IPS-NIHi11 (cell line): ENCODE measurements at regions not wholly inside any gene's neighbourhood (a gene's known extent, or its start where the extent isn't known, plus 50 kb on each side); places are given as distances from the start of the nearest gene placed in this dataset.

Source experiments
- DNase-seq: peaks from one replicate; pipeline ENCODE4 v3.0.0; 2012; ENCODE audit warnings: mixed read lengths, low spot score

DNA sequence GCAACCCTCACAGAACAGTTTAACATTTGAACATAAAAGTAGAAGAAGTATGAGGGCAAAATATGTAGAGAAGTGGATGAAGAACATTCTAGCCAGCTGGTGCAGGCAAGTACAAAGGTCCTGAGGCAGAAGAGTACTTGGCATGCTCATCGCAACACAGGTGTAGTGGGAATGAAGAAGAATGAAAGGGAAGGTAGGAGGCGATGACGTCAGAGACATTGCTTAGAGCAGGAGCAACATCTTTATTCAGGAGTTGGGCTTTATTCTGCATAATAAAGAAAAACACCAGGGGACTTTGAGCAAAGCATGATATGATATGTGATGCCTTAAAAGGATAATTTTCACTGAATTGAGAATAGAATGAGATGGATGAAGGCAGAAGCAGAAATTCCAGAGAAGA, 570.6 kb upstream of the CDH9 start:
- no peak for DNase-seq

DNA sequence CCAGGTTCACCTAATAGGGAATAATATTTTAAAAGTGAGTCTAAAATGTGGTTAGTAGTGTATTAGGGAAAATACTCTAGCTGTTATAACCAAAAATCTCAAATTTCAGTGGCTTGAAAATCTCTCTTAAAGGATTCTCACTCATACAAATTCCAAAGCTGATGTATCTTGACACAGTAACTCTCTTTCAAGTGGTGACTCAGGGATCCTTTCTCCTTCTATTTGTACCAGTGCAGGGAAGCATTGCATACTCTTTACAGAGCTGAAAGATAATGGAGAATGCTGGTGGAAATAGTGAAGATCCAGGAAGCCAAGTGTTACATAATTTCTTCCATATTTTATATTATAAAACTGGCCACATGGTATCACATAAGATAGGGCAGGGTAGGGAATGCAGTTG, 560.2 kb upstream of the CDH9 start:
- DNase-seq: no peak

DNA sequence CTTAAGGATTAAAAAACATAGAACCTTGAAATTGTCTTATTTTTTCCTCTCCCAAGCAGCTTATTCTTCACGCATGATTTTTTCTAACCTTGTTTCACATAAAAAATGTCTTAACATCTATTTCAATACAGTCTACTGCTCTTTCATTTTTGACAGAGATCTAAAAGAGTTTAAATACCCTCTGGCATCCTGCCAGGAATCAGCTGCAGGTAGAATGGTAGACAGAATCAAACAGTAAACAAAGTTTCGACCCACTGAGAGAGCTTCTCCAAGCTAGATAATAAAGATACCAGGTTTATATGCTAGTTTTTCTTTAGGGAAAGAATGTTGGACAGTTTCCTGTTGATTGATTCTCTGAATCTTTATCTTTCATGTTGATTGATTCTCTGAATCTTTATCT, 555.8 kb upstream of the CDH9 start:
- no peak for DNase-seq

DNA sequence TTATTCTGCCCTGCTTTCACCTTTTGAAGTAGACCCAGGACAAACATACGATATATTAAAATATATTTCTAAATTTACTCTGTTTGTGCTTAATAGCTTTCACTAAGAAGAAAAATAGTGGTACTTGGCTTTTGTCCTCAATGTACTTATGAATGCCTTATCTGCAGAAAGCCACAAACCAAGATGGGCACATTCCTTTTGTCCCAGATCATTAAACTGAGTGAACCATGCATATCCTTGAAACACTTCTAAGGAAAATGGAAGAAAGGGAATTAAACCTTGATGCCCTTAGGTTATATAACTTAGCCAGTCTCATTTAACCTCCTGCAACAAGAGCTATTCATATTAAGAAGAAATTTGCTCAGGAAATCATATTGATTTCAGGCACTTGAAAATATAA, 553.8 kb upstream of the CDH9 start:
- DNase-seq: no peak

DNA sequence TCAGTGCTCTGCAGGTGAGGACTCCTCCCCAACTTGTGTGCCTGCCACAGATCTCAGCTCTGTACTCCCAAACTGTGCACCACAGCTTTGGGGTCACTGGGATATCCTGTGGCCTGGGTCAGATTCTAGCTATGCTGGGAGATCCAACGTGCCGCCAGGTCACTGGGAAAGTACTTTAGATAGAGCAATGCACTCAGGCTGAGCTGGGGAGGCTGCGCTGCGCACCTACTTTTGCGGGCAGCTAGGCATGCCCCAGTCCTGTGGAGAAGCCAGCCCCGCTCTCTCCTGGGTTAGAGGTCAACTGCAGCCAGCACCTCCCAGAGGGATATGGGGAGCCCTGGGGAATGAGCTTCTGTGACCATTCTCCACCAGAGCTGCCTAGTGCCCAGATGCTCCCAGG, 552.1 kb upstream of the CDH9 start:
- DNase-seq: no peak

DNA sequence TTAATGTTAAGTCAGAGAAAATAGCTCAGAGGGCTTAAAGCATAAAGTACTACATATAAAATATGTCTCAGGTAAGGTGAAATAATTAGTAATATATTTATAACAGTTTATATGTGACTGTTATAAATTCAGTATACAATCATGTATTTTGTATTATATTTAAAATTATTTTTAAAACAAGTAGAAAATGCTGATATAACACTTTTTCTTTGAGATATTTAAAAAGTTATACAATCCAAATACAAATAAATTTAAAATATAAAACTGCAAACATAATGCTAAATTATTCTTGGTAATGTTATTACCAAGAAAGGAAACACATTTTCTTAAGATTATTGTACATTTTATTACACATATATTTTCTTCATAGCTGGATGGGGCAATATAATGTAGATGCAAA, 539.9 kb upstream of the CDH9 start:
- DNase-seq: no peak

DNA sequence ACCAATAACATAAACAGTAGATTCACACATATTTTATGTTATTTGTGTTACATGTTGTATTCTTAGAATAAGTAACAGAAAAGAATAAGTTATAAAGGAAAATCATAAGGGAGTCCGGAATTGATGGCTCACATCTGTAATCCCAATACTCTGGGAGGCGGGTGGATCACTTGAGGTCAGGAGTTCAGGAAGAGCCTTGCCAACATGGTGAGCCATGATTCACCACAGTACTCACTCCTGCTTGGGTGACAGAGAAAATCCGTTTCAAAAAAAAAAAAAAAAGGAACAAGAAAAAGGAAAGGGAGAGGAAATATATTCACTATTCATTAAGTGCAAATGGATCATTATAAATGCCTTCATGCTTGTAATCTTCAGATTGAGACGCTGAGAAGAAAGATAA, 533.3 kb upstream of the CDH9 start:
- DNase-seq: no peak

DNA sequence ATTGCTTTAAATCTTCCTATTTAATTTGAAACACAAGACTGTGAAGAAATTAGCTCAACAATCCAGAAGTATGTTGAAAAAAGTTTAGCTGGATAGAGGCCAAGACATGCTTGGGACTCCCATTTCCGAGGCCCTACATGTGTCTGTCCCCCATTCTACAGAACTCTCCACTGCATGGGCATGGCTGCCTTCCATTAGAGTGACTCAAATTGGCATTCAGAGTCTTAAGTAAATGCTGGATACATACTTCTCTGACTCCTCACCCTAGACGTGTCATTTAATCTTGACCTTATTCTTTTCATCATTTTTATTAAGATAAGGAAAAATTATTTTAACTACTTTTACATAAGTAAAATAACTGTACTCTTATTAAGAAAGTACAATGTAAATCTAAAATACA, 530.4 kb upstream of the CDH9 start:
- no peak for DNase-seq

DNA sequence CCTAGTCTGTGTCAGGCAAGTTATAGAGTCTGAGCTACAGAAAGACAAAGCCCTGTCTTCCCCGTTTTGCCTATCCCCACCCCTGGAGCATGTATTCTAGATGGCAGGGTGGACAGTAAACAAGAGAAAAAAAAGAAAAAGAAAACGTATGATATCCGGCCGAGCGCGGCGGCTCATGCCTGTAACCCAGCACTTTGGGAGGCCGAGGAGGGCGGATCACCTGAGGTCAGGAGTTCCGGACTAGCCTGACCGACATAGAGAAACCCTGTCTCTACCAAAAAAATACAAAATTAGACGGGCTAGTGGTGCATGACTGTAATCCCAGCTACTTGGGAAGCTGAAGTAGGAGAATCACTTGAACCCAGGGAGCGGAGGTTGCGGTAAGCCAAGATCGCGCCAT, 523.0 kb upstream of the CDH9 start:
- DNase-seq: no peak

DNA sequence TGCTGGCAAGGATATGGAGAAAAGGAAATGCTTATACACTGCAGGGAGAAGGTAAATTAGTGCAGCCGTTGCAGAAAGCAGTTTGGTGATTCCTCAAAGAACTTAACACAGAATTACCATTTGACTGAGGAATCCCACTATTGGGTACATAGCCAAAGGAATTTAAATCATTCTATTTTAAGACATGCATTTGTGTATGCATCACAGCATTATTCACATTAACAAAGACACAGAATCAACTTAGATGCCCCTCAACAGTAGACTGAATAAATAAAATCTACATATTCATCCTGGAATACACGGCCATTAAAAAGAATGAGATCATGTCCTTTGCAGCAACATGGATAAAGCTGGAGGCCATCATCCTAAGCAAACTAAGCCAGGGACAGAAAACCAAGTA, 510.1 kb upstream of the CDH9 start:
- DNase-seq: no peak

DNA sequence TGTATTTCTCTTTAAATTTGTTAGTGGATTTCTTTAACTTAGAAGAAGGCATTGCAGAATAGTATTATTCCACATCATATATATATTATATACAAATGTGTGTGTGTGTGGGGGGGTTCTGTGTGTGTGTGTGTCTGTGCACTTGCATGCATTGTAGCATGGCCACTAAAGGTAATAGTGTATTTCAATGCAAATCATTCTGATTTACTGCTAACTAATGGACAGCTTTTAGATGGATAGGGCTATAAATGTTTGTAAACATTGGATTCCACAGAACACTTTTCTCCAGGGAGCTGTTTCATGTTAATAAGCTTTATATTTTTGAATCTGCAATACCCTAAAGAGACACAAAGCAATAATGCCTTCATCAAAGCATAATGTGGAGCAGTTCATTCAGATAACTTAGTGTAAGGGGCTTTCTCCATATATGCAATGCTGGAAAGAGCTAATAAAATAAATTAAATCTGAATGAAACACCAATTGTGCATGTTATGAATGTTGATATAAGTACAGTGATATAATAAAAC, 496.7 kb upstream of the CDH9 start:
- DNase-seq: no peak

DNA sequence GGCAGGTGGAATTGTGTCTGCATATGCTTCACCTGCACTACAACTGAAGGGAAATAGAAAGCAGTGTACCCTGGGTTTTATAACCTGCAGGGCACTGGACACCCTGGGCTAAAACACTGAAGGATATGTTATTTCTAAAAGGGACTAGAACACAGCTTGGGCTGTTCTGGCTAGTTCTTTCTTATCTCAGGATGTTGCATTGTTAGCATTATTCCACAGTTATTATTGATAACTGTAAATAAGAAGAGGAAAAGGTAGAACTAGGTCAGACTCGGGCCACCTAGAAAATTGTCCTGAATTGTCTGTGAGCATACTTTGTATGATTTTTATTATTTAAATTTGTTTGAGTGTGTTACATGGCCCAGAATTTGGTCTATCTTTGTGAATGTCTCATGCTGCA, 493.9 kb upstream of the CDH9 start:
- no peak for DNase-seq

DNA sequence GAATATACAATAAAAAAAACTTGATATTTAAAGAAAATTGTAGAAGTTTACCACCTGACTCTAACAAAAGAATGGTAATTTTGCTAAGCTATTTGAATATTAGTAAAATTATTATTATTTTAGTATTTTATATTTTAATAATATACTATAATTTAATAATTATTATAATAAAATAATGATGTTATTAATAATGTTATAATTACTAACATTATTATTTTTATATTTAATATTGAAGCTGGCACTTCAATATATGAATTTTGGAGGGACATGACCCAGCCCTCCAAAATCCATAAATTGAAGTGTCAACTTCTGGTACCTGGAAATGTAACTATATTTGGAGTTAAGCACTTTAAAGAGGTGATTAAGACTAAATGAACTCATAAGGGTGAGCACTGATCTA, 486.1 kb upstream of the CDH9 start:
- DNase-seq: no peak

DNA sequence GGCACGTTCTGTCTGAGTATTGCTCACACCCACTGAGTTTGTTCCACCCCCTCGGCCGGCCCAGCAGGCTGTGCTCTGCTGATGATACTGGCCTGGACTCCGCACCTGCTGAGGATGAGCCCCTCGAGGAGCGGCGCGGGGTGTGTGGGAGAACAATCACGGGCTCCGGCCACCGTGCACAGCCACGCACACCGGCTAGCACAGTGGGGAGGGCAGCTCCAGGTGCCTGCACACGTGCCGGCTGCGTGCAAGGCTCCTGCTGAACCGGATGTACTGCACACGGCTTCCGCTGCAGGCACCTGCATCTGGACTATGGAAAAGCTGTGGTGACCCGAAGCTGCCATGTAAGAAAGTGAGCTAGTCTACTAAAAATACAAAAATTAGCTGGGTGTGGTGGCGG, 485.2 kb upstream of the CDH9 start:
- peak; percentile 8 for DNase-seq

DNA sequence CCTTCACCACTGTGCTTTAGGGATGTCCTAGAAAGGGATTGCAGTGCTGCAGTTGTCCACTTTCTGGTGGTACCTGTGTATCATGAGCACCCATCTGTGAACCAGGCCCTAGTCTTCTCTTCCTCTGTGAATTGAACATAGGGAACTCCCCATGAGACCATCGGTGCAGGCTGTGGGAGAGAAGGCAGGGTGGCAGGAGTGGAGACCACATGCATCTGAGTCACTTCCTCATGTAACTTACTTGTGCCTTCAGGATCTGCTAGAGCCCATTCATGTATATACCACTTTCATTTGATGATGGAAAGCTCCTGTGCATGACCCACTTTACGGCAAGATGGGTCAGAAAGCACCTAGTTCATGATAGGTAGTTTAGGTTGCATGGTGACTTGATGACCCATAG, 478.1 kb upstream of the CDH9 start:
- DNase-seq: no peak

DNA sequence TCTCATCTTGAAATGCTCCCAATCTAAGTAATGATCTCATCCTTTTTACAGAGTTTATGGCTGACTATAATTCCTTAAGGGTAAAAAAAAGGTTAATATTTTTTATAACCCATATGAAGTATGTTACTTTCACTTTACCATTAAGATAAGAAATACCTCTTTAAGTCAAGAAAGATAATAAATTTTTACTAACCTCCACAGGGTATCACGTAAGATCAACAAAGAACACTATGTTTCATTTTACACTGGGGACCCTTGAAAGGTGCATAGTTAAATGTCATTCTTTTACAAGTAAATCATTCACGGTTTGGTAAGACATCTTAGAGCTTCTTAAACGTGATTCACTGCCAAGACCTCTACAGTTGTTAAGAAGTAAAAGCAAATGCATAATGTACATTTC, 472.7 kb upstream of the CDH9 start:
- no peak for DNase-seq

DNA sequence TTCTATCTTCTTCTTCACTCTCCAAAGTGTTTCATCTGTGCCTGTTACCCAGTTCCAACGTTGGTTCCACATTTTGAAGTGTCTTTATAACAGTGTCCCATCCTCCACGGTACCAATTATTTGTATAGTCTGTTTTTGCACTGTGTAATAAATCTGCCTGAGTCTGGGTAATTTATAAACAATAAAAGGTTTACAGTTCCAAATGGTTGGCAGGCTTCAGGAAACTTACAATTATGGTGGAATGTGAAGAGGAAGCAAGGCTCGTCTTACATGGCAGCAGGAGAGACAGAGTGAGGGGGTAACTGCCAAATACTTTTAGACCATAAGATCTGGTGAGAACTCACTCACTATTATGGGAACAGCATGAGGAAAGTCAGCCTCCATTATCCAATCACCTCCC, 465.4 kb upstream of the CDH9 start:
- no peak for DNase-seq

DNA sequence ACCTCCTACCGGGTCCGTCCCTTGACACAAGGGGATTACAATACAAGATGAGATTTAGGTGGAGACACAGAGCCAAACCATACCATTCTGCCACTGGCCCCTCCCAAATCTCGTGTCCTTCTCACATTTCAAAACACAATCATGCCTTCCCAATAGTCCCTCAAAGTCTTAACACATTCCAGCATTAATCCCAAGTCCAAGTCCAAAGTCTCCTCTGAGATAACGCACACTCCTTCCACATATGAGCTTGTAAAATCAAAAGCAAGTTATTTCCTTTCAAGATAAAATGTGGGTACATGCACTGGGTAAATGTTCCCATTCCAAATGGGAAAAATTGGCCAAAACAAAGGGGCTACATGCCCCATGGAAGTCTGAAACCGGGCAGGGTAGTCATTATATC, 463.9 kb upstream of the CDH9 start:
- no peak for DNase-seq

DNA sequence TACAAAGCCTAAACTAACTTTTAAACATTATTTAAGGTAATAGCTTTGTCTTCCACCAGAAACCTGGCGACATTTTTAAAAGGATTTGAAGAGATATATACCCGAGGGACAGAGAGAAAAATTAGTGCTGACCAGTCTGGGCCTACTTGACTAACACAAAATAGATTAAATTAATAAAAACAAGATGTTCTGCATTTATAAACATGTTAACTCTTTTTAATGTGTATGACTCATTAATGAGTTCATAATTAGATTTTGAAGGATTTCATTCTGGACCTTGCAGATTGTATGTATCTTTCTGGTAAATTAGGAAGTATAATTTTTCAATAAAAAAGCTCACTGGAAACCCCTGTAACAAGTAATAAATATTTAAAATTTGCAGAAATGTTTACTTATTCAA, 459.1 kb upstream of the CDH9 start:
- no peak for DNase-seq

DNA sequence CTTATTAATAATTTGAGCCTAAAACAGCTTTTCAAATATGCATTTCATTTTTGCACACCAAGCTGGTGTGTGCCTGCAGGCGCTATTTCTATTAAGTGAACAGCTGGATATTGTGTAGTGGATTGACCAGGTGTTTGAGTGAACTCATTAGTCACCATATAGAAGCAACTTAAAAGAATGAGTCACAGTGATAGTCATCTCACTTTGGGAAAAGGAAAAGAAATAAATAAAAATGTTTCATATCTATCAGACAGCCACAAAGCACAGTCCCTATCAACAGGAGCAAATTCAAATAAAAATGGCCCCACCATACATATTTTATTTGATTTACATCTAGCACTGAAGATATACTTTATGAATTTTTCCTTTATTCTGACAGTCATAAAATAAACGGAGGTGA, 456.5 kb upstream of the CDH9 start:
- DNase-seq: no peak

DNA sequence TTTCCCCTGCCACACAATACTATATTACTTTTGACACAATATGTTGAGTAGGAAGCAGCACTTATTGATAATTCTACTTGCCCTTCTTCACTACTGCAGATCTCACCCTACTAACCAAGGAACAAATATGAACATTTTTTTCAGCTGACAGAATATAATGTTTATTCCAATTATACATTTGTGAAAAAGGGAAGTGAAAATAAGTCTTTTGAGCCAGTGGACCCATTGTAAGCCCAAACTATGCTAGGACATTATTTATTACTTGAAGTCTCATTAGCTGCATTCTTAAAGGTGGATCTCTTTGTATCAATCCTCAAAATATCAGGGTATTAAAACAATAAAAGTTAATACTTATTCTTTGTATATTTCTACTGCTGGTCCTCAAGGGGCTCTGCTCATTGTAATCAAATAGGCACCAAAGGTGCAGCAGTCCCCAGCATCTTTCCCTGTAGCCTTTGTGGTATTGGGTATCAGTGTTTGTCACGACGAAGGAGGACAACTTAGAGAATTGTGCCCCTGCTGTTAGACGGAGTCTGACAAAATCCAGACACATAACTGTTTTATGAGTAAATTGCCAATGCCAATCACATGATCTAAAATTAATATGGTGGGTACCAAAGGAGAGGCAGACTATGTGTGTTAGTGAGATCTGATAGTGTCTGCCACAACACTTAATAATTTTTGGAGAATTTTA, 453.5 kb upstream of the CDH9 start:
- DNase-seq: no peak

DNA sequence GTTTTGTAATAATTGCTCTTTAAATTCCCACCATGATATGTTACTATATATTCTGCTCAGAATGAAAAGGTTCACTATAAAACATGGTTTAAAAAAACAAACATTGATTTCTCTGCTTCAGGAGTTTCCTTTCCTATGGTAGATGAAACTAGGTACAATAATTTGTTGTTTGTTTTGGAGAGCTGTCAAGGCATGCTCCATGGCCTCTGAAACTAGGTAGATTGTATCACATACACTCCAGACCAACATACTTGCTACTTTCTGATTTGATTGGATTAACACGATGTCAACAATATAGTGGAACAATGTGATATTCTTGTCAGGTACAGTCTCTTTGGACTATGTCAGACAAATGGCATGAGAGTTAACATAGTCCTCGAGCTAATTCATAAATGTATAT, 452.7 kb upstream of the CDH9 start:
- no peak for DNase-seq

DNA sequence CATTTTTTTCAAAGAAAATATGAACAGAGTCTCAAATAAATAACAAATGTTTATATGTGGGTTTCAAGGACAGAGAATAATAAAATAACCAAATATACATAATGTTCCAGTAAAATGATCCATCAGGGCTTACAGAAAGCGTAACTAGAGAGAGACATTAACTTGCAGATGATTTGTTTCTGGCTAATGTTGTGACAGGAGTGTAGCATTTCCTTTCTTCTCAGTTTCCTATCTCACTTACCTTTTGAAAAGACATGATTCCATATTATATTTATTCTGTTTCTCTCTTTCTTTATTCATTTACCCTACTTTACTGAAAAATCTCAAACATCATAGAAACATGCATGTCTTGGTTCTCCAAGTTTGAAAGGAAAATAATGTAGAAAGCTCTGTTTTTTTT, 451.3 kb upstream of the CDH9 start:
- no peak for DNase-seq

DNA sequence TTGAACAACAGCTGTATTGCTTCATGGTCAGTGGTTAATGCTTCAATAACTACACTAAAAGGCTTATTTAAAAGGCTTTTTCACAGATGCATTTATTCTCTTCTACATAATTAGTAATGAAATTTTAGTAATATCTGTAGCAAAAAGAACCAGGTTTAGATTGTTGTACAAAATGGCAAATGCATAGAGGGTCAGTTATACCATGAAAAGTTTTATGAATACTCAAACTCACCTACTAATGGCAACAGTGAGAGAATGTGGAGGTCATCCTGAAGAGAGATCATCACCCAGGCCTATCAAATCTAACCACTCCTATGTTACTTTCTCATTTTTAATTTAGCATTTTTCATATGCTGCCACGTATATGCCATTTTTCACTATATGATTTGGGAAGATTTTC, 444.3 kb upstream of the CDH9 start:
- DNase-seq: no peak

DNA sequence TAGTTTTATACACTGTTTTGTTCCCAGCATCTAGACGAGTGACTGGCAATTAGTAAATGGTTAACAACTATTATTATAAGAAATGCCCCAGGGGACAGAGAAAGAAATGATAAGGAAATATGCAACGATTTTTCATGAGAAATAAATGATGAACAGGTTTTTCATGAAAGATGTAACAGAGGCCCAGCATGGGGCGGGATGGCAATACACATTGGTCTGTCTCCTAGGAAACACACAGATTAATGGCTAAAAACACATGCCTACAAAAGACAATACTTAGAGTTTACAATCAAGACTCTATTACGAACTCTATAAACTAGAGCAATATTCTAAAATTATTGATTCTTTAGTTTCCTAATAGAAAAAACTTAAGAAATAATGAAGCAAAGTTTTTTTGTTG, 441.5 kb upstream of the CDH9 start:
- no peak for DNase-seq
